GM23338 (cell line): ENCODE measurements at regions not wholly inside any gene's neighbourhood (a gene's known extent, or its start where the extent isn't known, plus 50 kb on each side); places are given as distances from the start of the nearest gene placed in this dataset.

Source experiments
- ATAC-seq: fragments of 200-7000 bp; cut with Tn5 transposase; 3 replicates; pipeline ENCODE4 v1.9.1; 2020
- DNase-seq: peaks from one replicate; pipeline ENCODE4 v3.0.0-alpha.2; 2015; ENCODE audit warnings: low spot score
- H2AFZ ChIP-seq: fragments of 200-600 bp; sonication (generic); 2 replicates; pipeline ENCODE4 v1.8.0; 2016; ENCODE audit warnings: antibody characterized with exemption, mild to moderate bottlenecking, moderate library complexity
- H3F3A ChIP-seq: fragments of 200-600 bp; sonication (generic); replicated peaks from 2 replicates; pipeline ENCODE4 v1.8.0; 2017; ENCODE audit warnings: antibody characterized with exemption, mixed run types, low read depth
- H3K27ac ChIP-seq: fragments of 200-600 bp; sonication (generic); 2 replicates; pipeline ENCODE4 v1.6.1; 2016; ENCODE audit warnings: low read depth
- H3K27me3 ChIP-seq: fragments of 200-600 bp; sonication (generic); 2 replicates; pipeline ENCODE4 v1.8.0; 2016; ENCODE audit warnings: mild to moderate bottlenecking, mixed run types, moderate library complexity; ENCODE audit not compliant: insufficient read depth
- H3K36me3 ChIP-seq: fragments of 200-600 bp; sonication (generic); 2 replicates; pipeline ENCODE4 v1.8.0; 2016; ENCODE audit warnings: mild to moderate bottlenecking; ENCODE audit not compliant: insufficient read depth
- H3K4me1 ChIP-seq: fragments of 200-600 bp; sonication (generic); 2 replicates; pipeline ENCODE4 v1.8.0; 2016; ENCODE audit warnings: mild to moderate bottlenecking, moderate library complexity; ENCODE audit not compliant: insufficient read depth
- H3K4me2 ChIP-seq: fragments of 200-600 bp; sonication (generic); 2 replicates; pipeline ENCODE4 v1.7.1; 2017; ENCODE audit warnings: mixed run types
- H3K4me3 ChIP-seq: fragments of 200-600 bp; sonication (generic); 2 replicates; pipeline ENCODE4 v1.6.1; 2016; ENCODE audit warnings: mixed run types
- H3K79me2 ChIP-seq: fragments of 200-600 bp; sonication (generic); replicated peaks from 2 replicates; pipeline ENCODE4 v1.8.0; 2017; ENCODE audit warnings: mild to moderate bottlenecking; ENCODE audit not compliant: insufficient read depth
- H3K9me2 ChIP-seq: fragments of 200-600 bp; sonication (generic); 2 replicates; pipeline ENCODE4 v1.8.0; 2017; ENCODE audit not compliant: insufficient read depth
- H4K20me1 ChIP-seq: fragments of 200-600 bp; sonication (generic); replicated peaks from 2 replicates; pipeline ENCODE4 v1.8.0; 2017; ENCODE audit warnings: mild to moderate bottlenecking; ENCODE audit not compliant: insufficient read depth
- H3K27ac Mint-ChIP-seq: 2 replicates; pipeline ENCODE4 v1.8.0; 2020; ENCODE audit warnings: inconsistent platforms, mild to moderate bottlenecking, moderate library complexity, mixed read lengths
- H3K27me3 Mint-ChIP-seq: 3 replicates; pipeline ENCODE4 v1.8.0; 2022; ENCODE audit warnings: low read depth, mild to moderate bottlenecking, moderate library complexity, mixed read lengths, inconsistent platforms; ENCODE audit not compliant: insufficient read depth, poor library complexity
- H3K36me3 Mint-ChIP-seq: 3 replicates; pipeline ENCODE4 v1.8.0; 2021; ENCODE audit warnings: low read depth, mild to moderate bottlenecking, inconsistent platforms, moderate library complexity, mixed read lengths
- H3K4me1 Mint-ChIP-seq: 3 replicates; pipeline ENCODE4 v1.8.0; 2020; ENCODE audit warnings: mild to moderate bottlenecking, inconsistent platforms, mixed read lengths
- H3K4me3 Mint-ChIP-seq: 3 replicates; pipeline ENCODE4 v1.8.0; 2021; ENCODE audit warnings: moderate library complexity, mild to moderate bottlenecking, inconsistent platforms, mixed read lengths
- H3K9me3 Mint-ChIP-seq: 3 replicates; pipeline ENCODE4 v1.8.0; 2020; ENCODE audit warnings: moderate library complexity, mild to moderate bottlenecking, inconsistent platforms, mixed read lengths
- CREB1 ChIP-seq: fragments of 250-450 bp; sonication (Bioruptor Pico); IDR thresholded peaks from 2 replicates; pipeline ENCODE4 v1.5.0; 2020; ENCODE audit warnings: low read depth, mild to moderate bottlenecking, moderate library complexity
- EZH2 ChIP-seq: fragments of 200-600 bp; sonication (generic); IDR thresholded peaks from one replicate; pipeline ENCODE4 v1.8.0; 2017; ENCODE audit warnings: antibody characterized with exemption, mild to moderate bottlenecking, low read depth; ENCODE audit not compliant: unreplicated experiment
- EZH2phosphoT487 ChIP-seq: fragments of 200-600 bp; sonication (generic); IDR thresholded peaks from one replicate; pipeline ENCODE4 v1.8.1; 2018; ENCODE audit warnings: antibody characterized with exemption; ENCODE audit not compliant: unreplicated experiment
- JUNB ChIP-seq: IDR thresholded peaks from one replicate; pipeline ENCODE4 v1.6.1; 2016; ENCODE audit warnings: antibody characterized with exemption; ENCODE audit not compliant: unreplicated experiment
- NANOG ChIP-seq: IDR thresholded peaks from 2 replicates; pipeline ENCODE4 v1.6.1; 2016; ENCODE audit warnings: antibody characterized with exemption, borderline replicate concordance
- POLR2AphosphoS5 ChIP-seq: IDR thresholded peaks from 2 replicates; pipeline ENCODE4 v1.6.1; 2016; ENCODE audit warnings: antibody characterized with exemption, low read depth
- STAT1 ChIP-seq: IDR thresholded peaks from one replicate; pipeline ENCODE4 v1.6.1; 2016; ENCODE audit warnings: antibody characterized with exemption; ENCODE audit not compliant: unreplicated experiment
- ZNF114 ChIP-seq: fragments of 250-450 bp; sonication (Bioruptor Pico); IDR thresholded peaks from 2 replicates; pipeline ENCODE4 v1.5.0; 2020; ENCODE audit warnings: mild to moderate bottlenecking, moderate library complexity
- TF ChIP-seq, protein P1 (sequence below), 2 experiments: fragments of 200-600 bp in 1 of 2; sonication (generic) in 1 of 2; conservative IDR thresholded peaks; 2 replicates each; pipeline versions ENCODE4 v1.5.1 to v1.6.1; 2016 to 2017; ENCODE audit warnings: antibody characterized with exemption in 2 of 2, low read depth in 2 of 2, mild to moderate bottlenecking in 2 of 2, moderate library complexity in 1 of 2
- TF ChIP-seq, protein P2 (sequence below): IDR thresholded peaks from 2 replicates; pipeline ENCODE4 v1.6.1; 2016; ENCODE audit warnings: antibody characterized with exemption
- TF ChIP-seq, protein P3 (sequence below): IDR thresholded peaks from one replicate; pipeline ENCODE4 v1.6.1; 2018; ENCODE audit warnings: antibody characterized with exemption; ENCODE audit not compliant: unreplicated experiment

DNA sequence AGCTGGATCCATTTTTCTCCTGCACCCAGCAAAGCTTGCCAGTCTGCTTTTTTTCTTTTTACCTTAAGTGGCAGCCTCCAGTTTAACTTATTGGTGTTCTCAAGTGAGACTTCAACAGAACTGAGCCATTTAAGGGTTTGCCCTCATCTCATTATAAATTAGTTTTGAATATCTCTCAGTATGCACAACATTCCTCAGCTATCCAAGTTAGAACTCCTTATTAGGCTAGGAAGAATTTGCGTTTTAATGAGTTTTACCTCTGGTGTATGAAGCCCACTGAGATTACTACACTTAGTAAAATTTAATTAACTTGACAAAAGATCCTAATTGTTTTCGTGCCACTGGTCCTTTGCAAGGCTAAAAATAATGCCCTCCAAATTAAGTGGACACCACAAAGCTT lies 232.4 kb downstream of the CDH11 start:
- no peaks in the 10 kb centered on the region for H3K36me3 Mint-ChIP-seq
- Histone ChIP-seq H2AFZ (no peak overlapping the region), H3K4me1 (peaks cover 6% of the 10 kb centered on the region; the same call in 1 of the 2 replicates), H3K36me3 (no peaks in the 10 kb centered on the region), H3K9me2 (no peaks in the 10 kb centered on the region), H3K4me3 (no peak overlapping the region), H3K27me3 (no peaks in the 10 kb centered on the region), H4K20me1 (no peaks in the 10 kb centered on the region), H3K27ac (no peak overlapping the region), H3K79me2 (no peaks in the 10 kb centered on the region), H3F3A (no peaks in the 10 kb centered on the region), H3K4me2 (no peak overlapping the region)
- no peaks in the 10 kb centered on the region for H3K9me3 Mint-ChIP-seq
- TF ChIP-seq CREB1 (CRISPR knock-in tag) (no peak), ZNF114 (CRISPR knock-in tag) (no peak), JUNB (no peak), STAT1 (no peak), EZH2 (no peak)
- TF ChIP-seq, protein P1, sequence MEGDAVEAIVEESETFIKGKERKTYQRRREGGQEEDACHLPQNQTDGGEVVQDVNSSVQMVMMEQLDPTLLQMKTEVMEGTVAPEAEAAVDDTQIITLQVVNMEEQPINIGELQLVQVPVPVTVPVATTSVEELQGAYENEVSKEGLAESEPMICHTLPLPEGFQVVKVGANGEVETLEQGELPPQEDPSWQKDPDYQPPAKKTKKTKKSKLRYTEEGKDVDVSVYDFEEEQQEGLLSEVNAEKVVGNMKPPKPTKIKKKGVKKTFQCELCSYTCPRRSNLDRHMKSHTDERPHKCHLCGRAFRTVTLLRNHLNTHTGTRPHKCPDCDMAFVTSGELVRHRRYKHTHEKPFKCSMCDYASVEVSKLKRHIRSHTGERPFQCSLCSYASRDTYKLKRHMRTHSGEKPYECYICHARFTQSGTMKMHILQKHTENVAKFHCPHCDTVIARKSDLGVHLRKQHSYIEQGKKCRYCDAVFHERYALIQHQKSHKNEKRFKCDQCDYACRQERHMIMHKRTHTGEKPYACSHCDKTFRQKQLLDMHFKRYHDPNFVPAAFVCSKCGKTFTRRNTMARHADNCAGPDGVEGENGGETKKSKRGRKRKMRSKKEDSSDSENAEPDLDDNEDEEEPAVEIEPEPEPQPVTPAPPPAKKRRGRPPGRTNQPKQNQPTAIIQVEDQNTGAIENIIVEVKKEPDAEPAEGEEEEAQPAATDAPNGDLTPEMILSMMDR (conservative IDR thresholded peaks at IDR 0.05; ENCODE audit: low read depth in 2 of 2) = no peak
- H3K27ac Mint-ChIP-seq = no peak overlapping the region
- DNase-seq = no peak
- H3K4me1 Mint-ChIP-seq = peaks cover 15% of the 10 kb centered on the region
- no peak for ATAC-seq
- H3K4me3 Mint-ChIP-seq = no peak overlapping the region
- peaks cover 2% of the 10 kb centered on the region for H3K27me3 Mint-ChIP-seq

DNA sequence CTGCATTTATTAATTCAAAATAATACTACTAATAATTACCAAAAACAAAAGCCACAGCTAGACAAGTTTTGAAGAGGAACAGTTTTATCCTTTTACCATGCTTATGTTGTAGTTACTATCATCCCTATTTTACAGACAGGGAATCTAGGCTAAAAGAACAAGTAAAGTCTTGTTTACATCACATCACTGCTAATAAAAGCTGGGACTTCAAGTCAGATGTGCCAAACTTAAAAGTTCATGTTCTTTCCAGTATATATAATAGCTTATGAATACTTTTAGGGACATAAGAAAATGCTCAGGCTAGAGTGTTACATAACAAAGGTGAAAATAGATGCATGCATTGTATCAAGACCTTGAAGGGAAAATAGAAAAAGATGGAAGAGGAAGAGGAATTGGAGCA lies 234.2 kb downstream of the CDH11 start:
- ATAC-seq (no peak), DNase-seq (no peak)
- Histone ChIP-seq H3K9me2 (no peaks in the 10 kb centered on the region), H3F3A (no peaks in the 10 kb centered on the region), H3K79me2 (no peaks in the 10 kb centered on the region), H3K36me3 (no peaks in the 10 kb centered on the region), H3K4me2 (no peak overlapping the region), H3K4me3 (no peak overlapping the region), H3K27me3 (no peaks in the 10 kb centered on the region), H2AFZ (no peak overlapping the region), H4K20me1 (no peaks in the 10 kb centered on the region), H3K27ac (no peak overlapping the region), H3K4me1 (peaks cover 6% of the 10 kb centered on the region; the same call in 1 of the 2 replicates)
- Mint-ChIP-seq H3K9me3 (no peaks in the 10 kb centered on the region), H3K36me3 (no peaks in the 10 kb centered on the region), H3K27me3 (peaks cover 4% of the 10 kb centered on the region), H3K4me1 (peaks cover 15% of the 10 kb centered on the region), H3K4me3 (no peak overlapping the region), H3K27ac (no peak overlapping the region)
- TF ChIP-seq, protein P2, sequence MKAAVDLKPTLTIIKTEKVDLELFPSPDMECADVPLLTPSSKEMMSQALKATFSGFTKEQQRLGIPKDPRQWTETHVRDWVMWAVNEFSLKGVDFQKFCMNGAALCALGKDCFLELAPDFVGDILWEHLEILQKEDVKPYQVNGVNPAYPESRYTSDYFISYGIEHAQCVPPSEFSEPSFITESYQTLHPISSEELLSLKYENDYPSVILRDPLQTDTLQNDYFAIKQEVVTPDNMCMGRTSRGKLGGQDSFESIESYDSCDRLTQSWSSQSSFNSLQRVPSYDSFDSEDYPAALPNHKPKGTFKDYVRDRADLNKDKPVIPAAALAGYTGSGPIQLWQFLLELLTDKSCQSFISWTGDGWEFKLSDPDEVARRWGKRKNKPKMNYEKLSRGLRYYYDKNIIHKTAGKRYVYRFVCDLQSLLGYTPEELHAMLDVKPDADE = no peak
- TF ChIP-seq, protein P3, sequence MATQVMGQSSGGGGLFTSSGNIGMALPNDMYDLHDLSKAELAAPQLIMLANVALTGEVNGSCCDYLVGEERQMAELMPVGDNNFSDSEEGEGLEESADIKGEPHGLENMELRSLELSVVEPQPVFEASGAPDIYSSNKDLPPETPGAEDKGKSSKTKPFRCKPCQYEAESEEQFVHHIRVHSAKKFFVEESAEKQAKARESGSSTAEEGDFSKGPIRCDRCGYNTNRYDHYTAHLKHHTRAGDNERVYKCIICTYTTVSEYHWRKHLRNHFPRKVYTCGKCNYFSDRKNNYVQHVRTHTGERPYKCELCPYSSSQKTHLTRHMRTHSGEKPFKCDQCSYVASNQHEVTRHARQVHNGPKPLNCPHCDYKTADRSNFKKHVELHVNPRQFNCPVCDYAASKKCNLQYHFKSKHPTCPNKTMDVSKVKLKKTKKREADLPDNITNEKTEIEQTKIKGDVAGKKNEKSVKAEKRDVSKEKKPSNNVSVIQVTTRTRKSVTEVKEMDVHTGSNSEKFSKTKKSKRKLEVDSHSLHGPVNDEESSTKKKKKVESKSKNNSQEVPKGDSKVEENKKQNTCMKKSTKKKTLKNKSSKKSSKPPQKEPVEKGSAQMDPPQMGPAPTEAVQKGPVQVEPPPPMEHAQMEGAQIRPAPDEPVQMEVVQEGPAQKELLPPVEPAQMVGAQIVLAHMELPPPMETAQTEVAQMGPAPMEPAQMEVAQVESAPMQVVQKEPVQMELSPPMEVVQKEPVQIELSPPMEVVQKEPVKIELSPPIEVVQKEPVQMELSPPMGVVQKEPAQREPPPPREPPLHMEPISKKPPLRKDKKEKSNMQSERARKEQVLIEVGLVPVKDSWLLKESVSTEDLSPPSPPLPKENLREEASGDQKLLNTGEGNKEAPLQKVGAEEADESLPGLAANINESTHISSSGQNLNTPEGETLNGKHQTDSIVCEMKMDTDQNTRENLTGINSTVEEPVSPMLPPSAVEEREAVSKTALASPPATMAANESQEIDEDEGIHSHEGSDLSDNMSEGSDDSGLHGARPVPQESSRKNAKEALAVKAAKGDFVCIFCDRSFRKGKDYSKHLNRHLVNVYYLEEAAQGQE = no peak
- TF ChIP-seq EZH2phosphoT487 = no peak
- no peak for TF ChIP-seq ZNF114 (CRISPR knock-in tag)
- TF ChIP-seq, protein P1 (conservative IDR thresholded peaks at IDR 0.05; ENCODE audit: low read depth in 2 of 2) = no peak
- no peak for TF ChIP-seq NANOG
- TF ChIP-seq EZH2 = no peak
- TF ChIP-seq CREB1 (CRISPR knock-in tag) = no peak
- no peak for TF ChIP-seq JUNB
- no peak for TF ChIP-seq POLR2AphosphoS5
